ENCODE measurements at regions not wholly inside any gene's neighbourhood (a gene's known extent, or its start where the extent isn't known, plus 50 kb on each side); places are given as distances from the start of the nearest gene placed in this dataset.

DNA sequence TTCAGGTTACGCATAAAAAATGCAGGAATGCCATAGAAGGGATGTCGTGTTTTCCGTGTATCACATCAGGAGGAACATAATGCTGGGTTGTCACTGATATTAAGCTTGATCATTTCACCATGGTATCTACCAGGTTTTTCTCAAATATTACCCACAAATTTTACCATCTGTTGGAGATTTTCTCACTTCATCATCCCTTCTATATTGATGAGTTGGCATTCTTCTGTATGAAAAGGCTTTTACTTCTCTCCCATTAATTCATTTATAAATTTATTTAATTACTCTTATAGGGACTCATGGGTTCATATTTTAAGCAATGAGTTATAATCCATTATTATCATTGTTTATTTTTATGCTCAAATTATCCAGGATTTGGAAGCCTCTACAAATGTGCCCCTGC lies 608.2 kb downstream of the EPHA4 start:
- Histone ChIP-seq H3K9me3 (ENCODE audit: low read depth) (no peaks in the 10 kb centered on the region), H3K79me2 (no peaks in the 10 kb centered on the region), H3K4me1 (ENCODE audit: insufficient read depth) (no peaks in the 10 kb centered on the region), H3K4me2 (no peak overlapping the region), H3K36me3 (replicated peaks; ENCODE audit: insufficient read depth, low read depth) (no peaks in the 10 kb centered on the region), H2AFZ (no peak overlapping the region), H4K20me1 (ENCODE audit: insufficient read depth, poor library complexity, severe bottlenecking) (no peaks in the 10 kb centered on the region), H3K27ac (no peak overlapping the region), H3K4me3 (no peak overlapping the region), H3K9me2 (replicated peaks; ENCODE audit: insufficient read depth) (no peaks in the 10 kb centered on the region), H3K27me3 (no peaks in the 10 kb centered on the region)
- DNase-seq (ENCODE audit: low spot score) = no peak
- TF ChIP-seq EZH2phosphoT487 (IDR thresholded peaks at IDR 0.05; ENCODE audit: low read depth, severe bottlenecking, unreplicated experiment) = no peak
- TF ChIP-seq EZH2 (IDR thresholded peaks at IDR 0.05; ENCODE audit: borderline replicate concordance) = no peak
- TF ChIP-seq CTCF (IDR thresholded peaks at IDR 0.05; ENCODE audit: poor library complexity) = no peak
- 94% methylated on average over 3 of the region's 3 CpGs for WGBS (ENCODE audit: low lambda C conversion rate, missing lambda C conversion rate)

DNA sequence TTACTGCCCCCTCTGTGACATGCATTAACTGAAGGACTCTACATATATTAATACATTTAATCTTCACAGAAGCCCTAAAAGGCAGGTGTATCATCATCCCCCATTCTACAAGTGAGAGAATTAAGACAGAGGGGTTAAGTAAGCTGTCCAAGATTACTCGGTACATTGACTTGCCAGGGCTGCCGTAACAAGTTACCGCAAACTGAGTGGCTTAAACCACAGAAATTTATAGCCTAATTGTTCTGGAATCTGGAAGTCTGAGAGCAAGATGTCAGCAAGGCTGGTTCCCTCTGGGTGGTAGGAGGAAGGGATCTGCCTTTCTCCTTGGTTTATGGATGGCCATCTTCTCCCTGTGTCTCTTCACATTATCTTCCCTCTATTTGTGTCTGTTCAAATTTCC lies 605.5 kb downstream of the EPHA4 start:
- no peaks in the 10 kb centered on the region for H3K27me3 ChIP-seq
- H3K9me3 ChIP-seq (ENCODE audit: low read depth) = no peaks in the 10 kb centered on the region
- H3K4me1 ChIP-seq (ENCODE audit: insufficient read depth) = no peaks in the 10 kb centered on the region
- no peak overlapping the region for H3K27ac ChIP-seq
- DNase-seq (ENCODE audit: low spot score) = no peak
- no peaks in the 10 kb centered on the region for H4K20me1 ChIP-seq (ENCODE audit: insufficient read depth, poor library complexity, severe bottlenecking)
- H3K36me3 ChIP-seq (replicated peaks; ENCODE audit: insufficient read depth, low read depth) = no peaks in the 10 kb centered on the region
- H3K4me3 ChIP-seq = no peak overlapping the region
- no peaks in the 10 kb centered on the region for H3K9me2 ChIP-seq (replicated peaks; ENCODE audit: insufficient read depth)
- H3K4me2 ChIP-seq = no peak overlapping the region
- TF ChIP-seq EZH2phosphoT487 (IDR thresholded peaks at IDR 0.05; ENCODE audit: low read depth, severe bottlenecking, unreplicated experiment) (no peak), CTCF (IDR thresholded peaks at IDR 0.05; ENCODE audit: poor library complexity) (no peak), EZH2 (IDR thresholded peaks at IDR 0.05; ENCODE audit: borderline replicate concordance) (no peak)
- no peaks in the 10 kb centered on the region for H3K79me2 ChIP-seq
- WGBS (ENCODE audit: low lambda C conversion rate, missing lambda C conversion rate) = 60% methylated on average over 3 of the region's 3 CpGs
- no peak overlapping the region for H2AFZ ChIP-seq

DNA sequence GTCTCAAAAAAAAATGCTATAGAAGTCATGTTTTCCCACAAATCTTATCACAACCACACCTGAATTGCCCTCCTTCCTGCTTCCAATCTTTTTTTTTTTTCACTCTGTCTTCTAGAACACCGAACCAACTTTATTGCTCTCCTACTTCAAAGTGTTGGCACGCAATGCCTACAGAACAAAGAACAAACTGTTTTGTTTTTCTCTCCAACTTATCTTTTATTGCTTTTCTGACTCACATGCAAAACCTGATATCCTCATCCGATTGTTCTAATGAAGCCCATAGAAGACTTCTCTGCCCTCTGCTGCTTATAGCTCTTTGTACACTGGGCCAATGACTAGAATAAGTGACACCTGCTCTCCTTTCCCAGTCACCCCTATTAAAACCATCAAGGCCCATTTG lies 602.8 kb downstream of the EPHA4 start:
- no peaks in the 10 kb centered on the region for H3K9me3 ChIP-seq (ENCODE audit: low read depth)
- H3K4me3 ChIP-seq = no peak overlapping the region
- H4K20me1 ChIP-seq (ENCODE audit: insufficient read depth, poor library complexity, severe bottlenecking) = no peaks in the 10 kb centered on the region
- no peak overlapping the region for H3K27ac ChIP-seq
- DNase-seq (ENCODE audit: low spot score) = no peak
- H3K27me3 ChIP-seq = no peaks in the 10 kb centered on the region
- no peaks in the 10 kb centered on the region for H3K79me2 ChIP-seq
- H3K9me2 ChIP-seq (replicated peaks; ENCODE audit: insufficient read depth) = no peaks in the 10 kb centered on the region
- H3K4me2 ChIP-seq = no peak overlapping the region
- H3K36me3 ChIP-seq (replicated peaks; ENCODE audit: insufficient read depth, low read depth) = no peaks in the 10 kb centered on the region
- H2AFZ ChIP-seq = no peak overlapping the region
- TF ChIP-seq EZH2 (IDR thresholded peaks at IDR 0.05; ENCODE audit: borderline replicate concordance) = no peak
- no peak for TF ChIP-seq EZH2phosphoT487 (IDR thresholded peaks at IDR 0.05; ENCODE audit: low read depth, severe bottlenecking, unreplicated experiment)
- TF ChIP-seq CTCF (IDR thresholded peaks at IDR 0.05; ENCODE audit: poor library complexity) = no peak
- WGBS (ENCODE audit: low lambda C conversion rate, missing lambda C conversion rate) = 63% methylated on average over 3 of the region's 3 CpGs
- H3K4me1 ChIP-seq (ENCODE audit: insufficient read depth) = no peaks in the 10 kb centered on the region

Data from hepatocyte (in vitro differentiated cells).